ENCODE measurements at regions not wholly inside any gene's neighbourhood (a gene's known extent, or its start where the extent isn't known, plus 50 kb on each side); places are given as distances from the start of the nearest gene placed in this dataset.

- 25% methylated on average over 2 of the region's 2 CpGs for WGBS (ENCODE audit: insufficient coverage, insufficient replicate concordance, low lambda C conversion rate, missing lambda C conversion rate)
- no peaks in the 10 kb centered on the region; the same call in 1 of the 2 replicates for H4K20me1 ChIP-seq (ENCODE audit: control insufficient read depth, insufficient read depth)
- in situ Hi-C loops (cut with MboI) (no loop called here), intact Hi-C loops (cut with micrococcal nuclease; ENCODE audit: unreplicated experiment) (no loop called here)
- no peaks in the 10 kb centered on the region for H3K27me3 ChIP-seq (replicated peaks in 1 of 2; ENCODE audit: control insufficient read depth in 2 of 2, insufficient read depth in 2 of 2, low read length in 1 of 2)
- H3K27ac ChIP-seq (ENCODE audit: control insufficient read depth, insufficient read depth), result no peak overlapping the region
- ATAC-seq (no peak), FAIRE-seq (no peak), DNase-seq (ENCODE audit: low read depth, low spot score) (no peak)
- no peak overlapping the region for H3K4me2 ChIP-seq (ENCODE audit: control insufficient read depth, insufficient read depth)
- no peaks in the 10 kb centered on the region for H3K36me3 ChIP-seq (ENCODE audit: control insufficient read depth in 2 of 2, insufficient read depth in 2 of 2, low read length in 1 of 2)
- H3K79me2 ChIP-seq (ENCODE audit: control insufficient read depth, insufficient read depth, low read length), result no peaks in the 10 kb centered on the region
- H3K4me3 ChIP-seq, result no peak overlapping the region
- ChIA-PET POLR2A (no interaction called here), CTCF (interaction anchor here (3.7 kb wide), 1 partner anchor 11 kb away, joined by 23 read pairs; no protein-coding TSS in a partner anchor), RAD21 (ENCODE audit: unreplicated experiment) (no interaction called here), SMC1A (ENCODE audit: uncharacterized antibody, unreplicated experiment) (interaction anchor here (0.6 to 1.2 kb wide), 2 partner anchors 31 to 260 kb away, joined by 3 read pairs; no protein-coding TSS in a partner anchor)
- H3K9ac ChIP-seq (ENCODE audit: control insufficient read depth, insufficient read depth, low read length), result no peak overlapping the region
- no peak overlapping the region for H2AFZ ChIP-seq (ENCODE audit: control insufficient read depth, low read depth, low read length)
- no peaks in the 10 kb centered on the region for H3K9me3 ChIP-seq (replicated peaks; ENCODE audit: control insufficient read depth, insufficient read depth, low read length)
- no TSS peak for BruUV-seq (replicated peaks)
- no peaks in the 10 kb centered on the region for H3K4me1 ChIP-seq (ENCODE audit: control insufficient read depth, insufficient read depth, low read length)
- no peak for TF ChIP-seq SIX5 (IDR thresholded peaks at IDR 0.05; ENCODE audit: low read depth, low read length, severe bottlenecking)
- TF ChIP-seq RCOR1 (conservative IDR thresholded peaks at IDR 0.05; ENCODE audit: low read depth, low read length), result no peak
- TF ChIP-seq, protein P1, sequence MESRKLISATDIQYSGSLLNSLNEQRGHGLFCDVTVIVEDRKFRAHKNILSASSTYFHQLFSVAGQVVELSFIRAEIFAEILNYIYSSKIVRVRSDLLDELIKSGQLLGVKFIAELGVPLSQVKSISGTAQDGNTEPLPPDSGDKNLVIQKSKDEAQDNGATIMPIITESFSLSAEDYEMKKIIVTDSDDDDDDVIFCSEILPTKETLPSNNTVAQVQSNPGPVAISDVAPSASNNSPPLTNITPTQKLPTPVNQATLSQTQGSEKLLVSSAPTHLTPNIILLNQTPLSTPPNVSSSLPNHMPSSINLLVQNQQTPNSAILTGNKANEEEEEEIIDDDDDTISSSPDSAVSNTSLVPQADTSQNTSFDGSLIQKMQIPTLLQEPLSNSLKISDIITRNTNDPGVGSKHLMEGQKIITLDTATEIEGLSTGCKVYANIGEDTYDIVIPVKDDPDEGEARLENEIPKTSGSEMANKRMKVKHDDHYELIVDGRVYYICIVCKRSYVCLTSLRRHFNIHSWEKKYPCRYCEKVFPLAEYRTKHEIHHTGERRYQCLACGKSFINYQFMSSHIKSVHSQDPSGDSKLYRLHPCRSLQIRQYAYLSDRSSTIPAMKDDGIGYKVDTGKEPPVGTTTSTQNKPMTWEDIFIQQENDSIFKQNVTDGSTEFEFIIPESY (IDR thresholded peaks at IDR 0.05), result no peak
- no peak for TF ChIP-seq EED (IDR thresholded peaks at IDR 0.05; ENCODE audit: low read depth)
- TF ChIP-seq RELA (IDR thresholded peaks at IDR 0.05; ENCODE audit: borderline replicate concordance, partially characterized antibody), result no peak
- TF ChIP-seq ATF3 (IDR thresholded peaks at IDR 0.05; ENCODE audit: borderline replicate concordance, extremely low read depth, low read depth, low read length), result no peak
- TF ChIP-seq, protein P2, sequence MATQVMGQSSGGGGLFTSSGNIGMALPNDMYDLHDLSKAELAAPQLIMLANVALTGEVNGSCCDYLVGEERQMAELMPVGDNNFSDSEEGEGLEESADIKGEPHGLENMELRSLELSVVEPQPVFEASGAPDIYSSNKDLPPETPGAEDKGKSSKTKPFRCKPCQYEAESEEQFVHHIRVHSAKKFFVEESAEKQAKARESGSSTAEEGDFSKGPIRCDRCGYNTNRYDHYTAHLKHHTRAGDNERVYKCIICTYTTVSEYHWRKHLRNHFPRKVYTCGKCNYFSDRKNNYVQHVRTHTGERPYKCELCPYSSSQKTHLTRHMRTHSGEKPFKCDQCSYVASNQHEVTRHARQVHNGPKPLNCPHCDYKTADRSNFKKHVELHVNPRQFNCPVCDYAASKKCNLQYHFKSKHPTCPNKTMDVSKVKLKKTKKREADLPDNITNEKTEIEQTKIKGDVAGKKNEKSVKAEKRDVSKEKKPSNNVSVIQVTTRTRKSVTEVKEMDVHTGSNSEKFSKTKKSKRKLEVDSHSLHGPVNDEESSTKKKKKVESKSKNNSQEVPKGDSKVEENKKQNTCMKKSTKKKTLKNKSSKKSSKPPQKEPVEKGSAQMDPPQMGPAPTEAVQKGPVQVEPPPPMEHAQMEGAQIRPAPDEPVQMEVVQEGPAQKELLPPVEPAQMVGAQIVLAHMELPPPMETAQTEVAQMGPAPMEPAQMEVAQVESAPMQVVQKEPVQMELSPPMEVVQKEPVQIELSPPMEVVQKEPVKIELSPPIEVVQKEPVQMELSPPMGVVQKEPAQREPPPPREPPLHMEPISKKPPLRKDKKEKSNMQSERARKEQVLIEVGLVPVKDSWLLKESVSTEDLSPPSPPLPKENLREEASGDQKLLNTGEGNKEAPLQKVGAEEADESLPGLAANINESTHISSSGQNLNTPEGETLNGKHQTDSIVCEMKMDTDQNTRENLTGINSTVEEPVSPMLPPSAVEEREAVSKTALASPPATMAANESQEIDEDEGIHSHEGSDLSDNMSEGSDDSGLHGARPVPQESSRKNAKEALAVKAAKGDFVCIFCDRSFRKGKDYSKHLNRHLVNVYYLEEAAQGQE (IDR thresholded peaks at IDR 0.05; ENCODE audit: low read depth, low read length), result no peak
- no peak for TF ChIP-seq STAT1 (conservative IDR thresholded peaks at IDR 0.05)
Observed at GRCh38 chr12:127119600-127120140, 1147.3 kb upstream of the TMEM132C start.
